Breast epithelium (tissue), 3 donors: ENCODE measurements at regions not wholly inside any gene's neighbourhood (a gene's known extent, or its start where the extent isn't known, plus 50 kb on each side); places are given as distances from the start of the nearest gene placed in this dataset.
"Not testable (repeated sequence)": the region's sequence is repeated elsewhere in the genome, so short reads cannot be mapped to it uniquely, and the experiment has no call there.

Experiments
- CTCF ChIP-seq, 3 donors: fragments of 450-650 bp; IDR thresholded peaks; one replicate each; pipeline ENCODE4 v1.5.1; 2016 to 2017; ENCODE audit warnings: antibody characterized with exemption in 3 of 3, mild to moderate bottlenecking in 3 of 3, moderate library complexity in 3 of 3
- POLR2A ChIP-seq: fragments of 450-650 bp; IDR thresholded peaks from one replicate; pipeline ENCODE4 v1.6.1; 2016; ENCODE audit warnings: antibody characterized with exemption, mild to moderate bottlenecking, moderate library complexity
- POLR2AphosphoS5 ChIP-seq, 3 donors: sonication (generic); formaldehyde crosslinking; IDR thresholded peaks; one replicate each; pipeline ENCODE4 v1.6.1; 2017; ENCODE audit warnings: antibody characterized with exemption in 3 of 3

GRCh38 chr14:34049187-34049586 lies 98.3 kb upstream of the EGLN3 start:
- TF ChIP-seq POLR2A; POLR2AphosphoS5 (IDR thresholded peaks at IDR 0.05); CTCF (IDR thresholded peaks at IDR 0.05): not testable (repeated sequence)
